WTC11 (cell line): ENCODE measurements at regions not wholly inside any gene's neighbourhood (a gene's known extent, or its start where the extent isn't known, plus 50 kb on each side); places are given as distances from the start of the nearest gene placed in this dataset.

Source experiments
- ATAC-seq: fragments of 200-7000 bp; cut with Tn5 transposase; 2 replicates; pipeline ENCODE4 v1.10.0; 2021; ENCODE audit warnings: mild to moderate bottlenecking, moderate library complexity
- CTCF ChIA-PET: fragments of 300-600 bp; sonication (Branson Sonifier 250); formaldehyde crosslinking; loops from one replicate; lab custom pipeline; 2021; ENCODE audit warnings: antibody characterized with exemption; lab: Charles Lee
- POLR2A ChIA-PET: fragments of 350-600 bp; sonication (Branson Sonifier 250); formaldehyde crosslinking; loops from one replicate; lab custom pipeline; 2021; ENCODE audit warnings: antibody characterized with exemption; lab: Charles Lee
- DNase-seq: peaks from one replicate; pipeline ENCODE4 v3.0.0; 2021; ENCODE audit warnings: low spot score
- H3K27ac Mint-ChIP-seq: 2 replicates; pipeline ENCODE4 v1.8.0; 2021; ENCODE audit warnings: mixed read lengths
- H3K27me3 Mint-ChIP-seq: 2 replicates; pipeline ENCODE4 v1.8.0; 2021; ENCODE audit warnings: low read depth, mild to moderate bottlenecking, moderate library complexity, mixed read lengths
- H3K36me3 Mint-ChIP-seq: 2 replicates; pipeline ENCODE4 v1.8.0; 2021; ENCODE audit warnings: mixed read lengths
- H3K4me1 Mint-ChIP-seq: 2 replicates; pipeline ENCODE4 v1.8.0; 2022; ENCODE audit warnings: mixed read lengths
- H3K4me3 Mint-ChIP-seq: 2 replicates; pipeline ENCODE4 v1.8.0; 2021; ENCODE audit warnings: mild to moderate bottlenecking, moderate library complexity, mixed read lengths
- H3K9me3 Mint-ChIP-seq: 2 replicates; pipeline ENCODE4 v1.8.0; 2021; ENCODE audit warnings: mixed read lengths
- CREM ChIP-seq: sonication (generic); formaldehyde crosslinking; IDR thresholded peaks from 2 replicates; pipeline ENCODE4 v1.8.1; 2022; ENCODE audit warnings: mild to moderate bottlenecking, missing genetic modification reagents, moderate library complexity
- E2F4 ChIP-seq: sonication (generic); formaldehyde crosslinking; IDR thresholded peaks from 2 replicates; pipeline ENCODE4 v1.8.1; 2022; ENCODE audit warnings: low read depth, mild to moderate bottlenecking, moderate library complexity, missing genetic modification reagents, borderline replicate concordance
- ETV6 ChIP-seq: sonication (generic); formaldehyde crosslinking; IDR thresholded peaks from 2 replicates; pipeline ENCODE4 v1.8.1; 2022; ENCODE audit warnings: mild to moderate bottlenecking, missing genetic modification reagents
- FOXP1 ChIP-seq: sonication (generic); formaldehyde crosslinking; IDR thresholded peaks from 2 replicates; pipeline ENCODE4 v1.8.0; 2022; ENCODE audit warnings: missing genetic modification reagents, mild to moderate bottlenecking, moderate library complexity, borderline replicate concordance
- GRHL2 ChIP-seq: fragments of 250-450 bp; sonication (Bioruptor Pico); IDR thresholded peaks from 2 replicates; pipeline ENCODE4 v1.8.0; 2022; ENCODE audit warnings: mild to moderate bottlenecking, moderate library complexity; ENCODE audit not compliant: insufficient replicate concordance, severe bottlenecking
- GTF2I ChIP-seq: fragments of 250-450 bp; sonication (Bioruptor Pico); conservative IDR thresholded peaks from 2 replicates; pipeline ENCODE4 v1.4.0; 2021; ENCODE audit warnings: mild to moderate bottlenecking
- IRF2 ChIP-seq: sonication (generic); formaldehyde crosslinking; IDR thresholded peaks from 2 replicates; pipeline ENCODE4 v1.8.0; 2022; ENCODE audit warnings: low read depth, missing genetic modification reagents, borderline replicate concordance
- KAT7 ChIP-seq: sonication (generic); formaldehyde crosslinking; IDR thresholded peaks from 2 replicates; pipeline ENCODE4 v1.8.1; 2023; ENCODE audit warnings: missing genetic modification reagents, mild to moderate bottlenecking, borderline replicate concordance
- MLX ChIP-seq: sonication (generic); formaldehyde crosslinking; IDR thresholded peaks from 2 replicates; pipeline ENCODE4 v1.8.1; 2023; ENCODE audit warnings: mild to moderate bottlenecking, missing genetic modification reagents, moderate library complexity
- NFE2L1 ChIP-seq: sonication (generic); formaldehyde crosslinking; IDR thresholded peaks from 2 replicates; pipeline ENCODE4 v1.8.1; 2023; ENCODE audit warnings: missing genetic modification reagents
- NR2C2 ChIP-seq: sonication (generic); formaldehyde crosslinking; IDR thresholded peaks from 2 replicates; pipeline ENCODE4 v1.8.0; 2022; ENCODE audit warnings: mild to moderate bottlenecking, missing genetic modification reagents
- PRDM15 ChIP-seq: sonication (generic); formaldehyde crosslinking; IDR thresholded peaks from 2 replicates; pipeline ENCODE4 v1.8.0; 2022; ENCODE audit warnings: missing genetic modification reagents
- PREB ChIP-seq: sonication (generic); formaldehyde crosslinking; IDR thresholded peaks from 2 replicates; pipeline ENCODE4 v1.8.1; 2022; ENCODE audit warnings: mild to moderate bottlenecking, missing genetic modification reagents, moderate library complexity, borderline replicate concordance
- RORB ChIP-seq: fragments of 250-450 bp; sonication (Bioruptor Pico); IDR thresholded peaks from 2 replicates; pipeline ENCODE4 v1.9.0; 2021; ENCODE audit warnings: mild to moderate bottlenecking
- SOX15 ChIP-seq: fragments of 250-450 bp; sonication (Bioruptor Pico); IDR thresholded peaks from 2 replicates; pipeline ENCODE4 v1.9.0; 2021; ENCODE audit warnings: mild to moderate bottlenecking
- TEAD4 ChIP-seq: sonication (generic); formaldehyde crosslinking; IDR thresholded peaks from 2 replicates; pipeline ENCODE4 v1.8.0; 2022; ENCODE audit warnings: mild to moderate bottlenecking, missing genetic modification reagents
- USF2 ChIP-seq: sonication (generic); formaldehyde crosslinking; IDR thresholded peaks from 2 replicates; pipeline ENCODE4 v1.8.1; 2023; ENCODE audit warnings: mild to moderate bottlenecking, missing genetic modification reagents, moderate library complexity
- ZBTB21 ChIP-seq: sonication (generic); formaldehyde crosslinking; IDR thresholded peaks from 2 replicates; pipeline ENCODE4 v1.8.1; 2023; ENCODE audit warnings: mild to moderate bottlenecking, missing genetic modification reagents, borderline replicate concordance
- ZNF138 ChIP-seq: sonication (generic); formaldehyde crosslinking; conservative IDR thresholded peaks from 2 replicates; pipeline ENCODE4 v1.8.1; 2022; ENCODE audit warnings: mild to moderate bottlenecking, moderate library complexity, missing genetic modification reagents
- ZNF396 ChIP-seq: fragments of 250-450 bp; sonication (Bioruptor Pico); IDR thresholded peaks from 2 replicates; pipeline ENCODE4 v1.8.0; 2021; ENCODE audit warnings: mild to moderate bottlenecking, moderate library complexity, borderline replicate concordance
- ZNF512 ChIP-seq: sonication (generic); formaldehyde crosslinking; IDR thresholded peaks from 2 replicates; pipeline ENCODE4 v1.8.1; 2022; ENCODE audit warnings: missing genetic modification reagents, borderline replicate concordance

- Mint-ChIP-seq H3K4me1 (peaks cover 8% of the 10 kb centered on the region), H3K27ac (no peak overlapping the region), H3K36me3 (peaks cover 6% of the 10 kb centered on the region), H3K4me3 (no peak overlapping the region)
- CTCF ChIA-PET, result interaction anchor here (1.4 kb wide), 1 partner anchor 11 kb away, joined by 4 read pairs; no protein-coding TSS in a partner anchor
- no peak for ATAC-seq
- no peak for DNase-seq
- TF ChIP-seq RORB (CRISPR knock-in tag) (no peak), ZNF512 (CRISPR knock-in tag) (no peak), ZNF396 (CRISPR knock-in tag) (no peak), GRHL2 (CRISPR knock-in tag) (no peak), PREB (CRISPR knock-in tag) (no peak), ZBTB21 (CRISPR knock-in tag) (no peak)
- TF ChIP-seq, all 79 proteins: peak for 0
- H3K27me3 Mint-ChIP-seq, result no peaks in the 10 kb centered on the region
- peaks cover 14% of the 10 kb centered on the region for H3K9me3 Mint-ChIP-seq
- POLR2A ChIA-PET, result no interaction called here
These were observed 93.6 kb upstream of the GRIK1 start for GRCh38 chr21:30033441-30033840.

- Mint-ChIP-seq H3K27me3 (no peaks in the 10 kb centered on the region), H3K27ac (no peak overlapping the region), H3K4me1 (peaks cover 18% of the 10 kb centered on the region), H3K36me3 (peaks cover 6% of the 10 kb centered on the region)
- ChIA-PET POLR2A (no interaction called here), CTCF (no interaction called here)
- TF ChIP-seq E2F4 (CRISPR knock-in tag) (no peak), FOXP1 (CRISPR knock-in tag) (no peak), NR2C2 (CRISPR knock-in tag) (no peak), CREM (CRISPR knock-in tag) (no peak), USF2 (CRISPR knock-in tag) (no peak), KAT7 (CRISPR knock-in tag) (no peak), TEAD4 (CRISPR knock-in tag) (no peak), GTF2I (no peak), MLX (CRISPR knock-in tag) (no peak), NFE2L1 (CRISPR knock-in tag) (no peak), ETV6 (CRISPR knock-in tag) (no peak), IRF2 (CRISPR knock-in tag) (no peak), PRDM15 (CRISPR knock-in tag) (no peak), ZNF138 (no peak), SOX15 (CRISPR knock-in tag) (no peak)
- TF ChIP-seq, all 79 proteins: peak for 0
- Mint-ChIP-seq H3K4me3 (no peak overlapping the region), H3K9me3 (peaks cover 21% of the 10 kb centered on the region)
- DNase-seq, result no peak
- ATAC-seq, result no peak
These were observed 90.6 kb upstream of the GRIK1 start for GRCh38 chr21:30030416-30030815.
